ENCODE measurements at regions not wholly inside any gene's neighbourhood (a gene's known extent, or its start where the extent isn't known, plus 50 kb on each side); places are given as distances from the start of the nearest gene placed in this dataset.

DNA sequence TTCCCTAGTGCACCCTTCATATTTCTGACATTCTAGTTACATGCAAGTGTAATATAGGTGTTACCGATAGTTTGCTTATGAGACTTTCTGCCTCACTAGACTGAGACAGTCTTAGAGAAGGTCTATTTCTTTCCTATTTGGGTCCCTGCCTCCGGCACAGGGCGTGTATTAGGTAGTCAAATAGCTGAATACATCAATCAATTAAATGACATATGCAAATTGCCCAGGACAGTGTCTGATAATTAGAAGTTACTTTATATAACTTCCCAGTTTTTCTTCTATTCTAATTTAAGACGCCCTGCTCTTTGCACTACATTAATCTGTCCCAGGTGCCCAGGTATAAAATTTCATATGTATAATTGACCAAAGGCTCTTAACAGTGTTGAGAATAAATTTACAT, 264.2 kb downstream of the RAB28 start:
- H3K27me3 Mint-ChIP-seq (ENCODE audit: insufficient read depth): no peaks in the 10 kb centered on the region
- H3K4me3 Mint-ChIP-seq: no peak overlapping the region
- H3K9me3 Mint-ChIP-seq: peaks cover 6% of the 10 kb centered on the region
- DNase-seq: no peak
- TF ChIP-seq, protein P1, sequence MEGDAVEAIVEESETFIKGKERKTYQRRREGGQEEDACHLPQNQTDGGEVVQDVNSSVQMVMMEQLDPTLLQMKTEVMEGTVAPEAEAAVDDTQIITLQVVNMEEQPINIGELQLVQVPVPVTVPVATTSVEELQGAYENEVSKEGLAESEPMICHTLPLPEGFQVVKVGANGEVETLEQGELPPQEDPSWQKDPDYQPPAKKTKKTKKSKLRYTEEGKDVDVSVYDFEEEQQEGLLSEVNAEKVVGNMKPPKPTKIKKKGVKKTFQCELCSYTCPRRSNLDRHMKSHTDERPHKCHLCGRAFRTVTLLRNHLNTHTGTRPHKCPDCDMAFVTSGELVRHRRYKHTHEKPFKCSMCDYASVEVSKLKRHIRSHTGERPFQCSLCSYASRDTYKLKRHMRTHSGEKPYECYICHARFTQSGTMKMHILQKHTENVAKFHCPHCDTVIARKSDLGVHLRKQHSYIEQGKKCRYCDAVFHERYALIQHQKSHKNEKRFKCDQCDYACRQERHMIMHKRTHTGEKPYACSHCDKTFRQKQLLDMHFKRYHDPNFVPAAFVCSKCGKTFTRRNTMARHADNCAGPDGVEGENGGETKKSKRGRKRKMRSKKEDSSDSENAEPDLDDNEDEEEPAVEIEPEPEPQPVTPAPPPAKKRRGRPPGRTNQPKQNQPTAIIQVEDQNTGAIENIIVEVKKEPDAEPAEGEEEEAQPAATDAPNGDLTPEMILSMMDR (IDR thresholded peaks at IDR 0.05): no peak
- no peak overlapping the region for H3K27ac Mint-ChIP-seq
- no peaks in the 10 kb centered on the region for H3K4me1 Mint-ChIP-seq (ENCODE audit: low read depth)
- peaks cover 4% of the 10 kb centered on the region for H3K36me3 Mint-ChIP-seq (ENCODE audit: low read depth)

GRCh38 chr4:13218326-13218958, 265.7 kb downstream of the RAB28 start:
- no peaks in the 10 kb centered on the region for H3K27me3 Mint-ChIP-seq (ENCODE audit: insufficient read depth)
- no peaks in the 10 kb centered on the region for H3K4me1 Mint-ChIP-seq (ENCODE audit: low read depth)
- peaks cover 4% of the 10 kb centered on the region for H3K36me3 Mint-ChIP-seq (ENCODE audit: low read depth)
- H3K4me3 Mint-ChIP-seq: no peak overlapping the region
- H3K9me3 Mint-ChIP-seq: peaks cover 16% of the 10 kb centered on the region
- no peak for DNase-seq
- no peak overlapping the region for H3K27ac Mint-ChIP-seq
- TF ChIP-seq, protein P1 (IDR thresholded peaks at IDR 0.05): no peak

- H3K4me3 Mint-ChIP-seq: no peak overlapping the region
- TF ChIP-seq, protein P1 (IDR thresholded peaks at IDR 0.05): no peak
- H3K27me3 Mint-ChIP-seq (ENCODE audit: insufficient read depth): no peaks in the 10 kb centered on the region; the same call in 1 of the 2 replicates
- no peak overlapping the region for H3K27ac Mint-ChIP-seq
- H3K9me3 Mint-ChIP-seq: peaks cover 19% of the 10 kb centered on the region
- H3K36me3 Mint-ChIP-seq (ENCODE audit: low read depth): peaks cover 6% of the 10 kb centered on the region
- DNase-seq: no peak
- no peaks in the 10 kb centered on the region for H3K4me1 Mint-ChIP-seq (ENCODE audit: low read depth)
Observed at GRCh38 chr4:13215560-13215959, 268.6 kb downstream of the RAB28 start.

GRCh38 chr4:13212936-13213335, 271.2 kb downstream of the RAB28 start:
- Mint-ChIP-seq H3K9me3 (peaks cover 25% of the 10 kb centered on the region), H3K4me1 (ENCODE audit: low read depth) (no peaks in the 10 kb centered on the region), H3K4me3 (no peak overlapping the region), H3K27ac (no peak overlapping the region), H3K27me3 (ENCODE audit: insufficient read depth) (no peaks in the 10 kb centered on the region; the same call in 1 of the 2 replicates), H3K36me3 (ENCODE audit: low read depth) (peaks cover 11% of the 10 kb centered on the region)
- TF ChIP-seq, protein P1 (IDR thresholded peaks at IDR 0.05): no peak
- DNase-seq: no peak

- no peaks in the 10 kb centered on the region; the same call in 1 of the 2 replicates for H3K27me3 Mint-ChIP-seq (ENCODE audit: insufficient read depth)
- DNase-seq: no peak
- H3K4me1 Mint-ChIP-seq (ENCODE audit: low read depth): no peaks in the 10 kb centered on the region
- H3K4me3 Mint-ChIP-seq: no peak overlapping the region
- peaks cover 7% of the 10 kb centered on the region; the same call in 1 of the 2 replicates for H3K36me3 Mint-ChIP-seq (ENCODE audit: low read depth)
- H3K9me3 Mint-ChIP-seq: peaks cover 15% of the 10 kb centered on the region
- H3K27ac Mint-ChIP-seq: no peak overlapping the region
- TF ChIP-seq, protein P1 (IDR thresholded peaks at IDR 0.05): no peak
Observed at GRCh38 chr4:13209600-13209999, 274.5 kb downstream of the RAB28 start.
